SU-DHL-6 (cell line): ENCODE measurements at regions not wholly inside any gene's neighbourhood (a gene's known extent, or its start where the extent isn't known, plus 50 kb on each side); places are given as distances from the start of the nearest gene placed in this dataset.

Experiments
- EZH2phosphoT487 ChIP-seq: fragments of 200-600 bp; sonication (generic), shearing (Covaris generic); conservative IDR thresholded peaks from 2 replicates; pipeline ENCODE4 v1.6.1; 2018; ENCODE audit warnings: mild to moderate bottlenecking, antibody characterized with exemption, low read length, moderate library complexity, mixed read lengths
- TF ChIP-seq, protein P1 (sequence below): fragments of 200-600 bp; sonication (generic); IDR thresholded peaks from one replicate; pipeline ENCODE4 v1.5.1; 2017; ENCODE audit warnings: antibody characterized with exemption, mild to moderate bottlenecking, low read length, moderate library complexity; ENCODE audit not compliant: insufficient read depth, poor library complexity, severe bottlenecking

DNA sequence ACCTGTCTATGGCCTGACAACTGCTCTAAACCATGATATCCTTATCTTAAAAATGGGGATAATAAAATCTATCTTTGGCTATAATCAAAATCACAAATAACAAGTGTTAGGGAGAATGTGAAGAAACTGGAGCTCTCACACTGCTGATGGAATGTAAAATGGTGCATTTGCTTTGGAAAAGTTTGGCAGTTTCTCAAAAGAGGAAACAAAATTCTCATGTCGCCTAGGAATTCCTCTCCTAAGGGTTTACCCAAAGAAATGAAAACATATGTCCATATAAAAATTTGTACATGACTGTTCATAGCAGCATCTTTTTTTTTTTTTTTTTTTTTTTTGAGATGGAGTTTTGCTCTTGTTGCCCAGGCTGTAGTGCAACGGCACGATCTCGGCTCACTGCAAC lies 64.3 kb downstream of the ZNF281 start:
- TF ChIP-seq, protein P1, sequence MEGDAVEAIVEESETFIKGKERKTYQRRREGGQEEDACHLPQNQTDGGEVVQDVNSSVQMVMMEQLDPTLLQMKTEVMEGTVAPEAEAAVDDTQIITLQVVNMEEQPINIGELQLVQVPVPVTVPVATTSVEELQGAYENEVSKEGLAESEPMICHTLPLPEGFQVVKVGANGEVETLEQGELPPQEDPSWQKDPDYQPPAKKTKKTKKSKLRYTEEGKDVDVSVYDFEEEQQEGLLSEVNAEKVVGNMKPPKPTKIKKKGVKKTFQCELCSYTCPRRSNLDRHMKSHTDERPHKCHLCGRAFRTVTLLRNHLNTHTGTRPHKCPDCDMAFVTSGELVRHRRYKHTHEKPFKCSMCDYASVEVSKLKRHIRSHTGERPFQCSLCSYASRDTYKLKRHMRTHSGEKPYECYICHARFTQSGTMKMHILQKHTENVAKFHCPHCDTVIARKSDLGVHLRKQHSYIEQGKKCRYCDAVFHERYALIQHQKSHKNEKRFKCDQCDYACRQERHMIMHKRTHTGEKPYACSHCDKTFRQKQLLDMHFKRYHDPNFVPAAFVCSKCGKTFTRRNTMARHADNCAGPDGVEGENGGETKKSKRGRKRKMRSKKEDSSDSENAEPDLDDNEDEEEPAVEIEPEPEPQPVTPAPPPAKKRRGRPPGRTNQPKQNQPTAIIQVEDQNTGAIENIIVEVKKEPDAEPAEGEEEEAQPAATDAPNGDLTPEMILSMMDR: no peak
- TF ChIP-seq EZH2phosphoT487: no peak
